Mesenchymal stem cell (in vitro differentiated cells and primary cell): ENCODE measurements at regions not wholly inside any gene's neighbourhood (a gene's known extent, or its start where the extent isn't known, plus 50 kb on each side); places are given as distances from the start of the nearest gene placed in this dataset.

ENCODE experiments used
- DNase-seq: peaks from one replicate; pipeline ENCODE4 v3.0.0-alpha.2; 2013
- H2AFZ ChIP-seq: one replicate; pipeline ENCODE4 v1.6.1; 2013; ENCODE audit warnings: low read depth, mild to moderate bottlenecking, control low read depth, inconsistent platforms, low read length, moderate library complexity
- H2AK5ac ChIP-seq: 2 replicates; pipeline ENCODE4 v1.6.1; 2013; ENCODE audit warnings: low read length, moderate library complexity, mild to moderate bottlenecking, inconsistent platforms; ENCODE audit not compliant: severe bottlenecking
- H2BK120ac ChIP-seq: one replicate; pipeline ENCODE4 v1.6.1; 2013; ENCODE audit warnings: low read depth, mild to moderate bottlenecking, inconsistent platforms, low read length, moderate library complexity
- H2BK12ac ChIP-seq, 2 experiments: one replicate each; pipeline ENCODE4 v1.6.1; 2013; ENCODE audit warnings: inconsistent platforms in 2 of 2, low read length in 2 of 2, mild to moderate bottlenecking in 2 of 2, moderate library complexity in 2 of 2, control low read depth in 1 of 2
- H2BK15ac ChIP-seq: one replicate; pipeline ENCODE4 v1.6.1; 2013; ENCODE audit warnings: mild to moderate bottlenecking, low read depth, inconsistent platforms; ENCODE audit not compliant: poor library complexity, severe bottlenecking
- H2BK5ac ChIP-seq: 2 replicates; pipeline ENCODE4 v1.6.1; 2013; ENCODE audit warnings: low read depth, mild to moderate bottlenecking, low read length, control low read depth, inconsistent platforms; ENCODE audit not compliant: poor library complexity, severe bottlenecking
- H3K14ac ChIP-seq, 2 experiments: one replicate each; pipeline ENCODE4 v1.6.1; 2013; ENCODE audit warnings: inconsistent platforms in 2 of 2, low read length in 2 of 2, control low read depth in 1 of 2, mild to moderate bottlenecking in 1 of 2, moderate library complexity in 1 of 2
- H3K18ac ChIP-seq, 2 experiments: one replicate each; pipeline ENCODE4 v1.6.1; 2013; ENCODE audit warnings: inconsistent platforms in 2 of 2, low read length in 2 of 2, control low read depth in 1 of 2, low read depth in 1 of 2, mild to moderate bottlenecking in 1 of 2
- H3K23ac ChIP-seq, 2 experiments: one replicate each; pipeline ENCODE4 v1.6.1; 2013; ENCODE audit warnings: inconsistent platforms in 2 of 2, low read length in 2 of 2, mild to moderate bottlenecking in 2 of 2, moderate library complexity in 2 of 2, control low read depth in 1 of 2
- H3K27ac ChIP-seq: 2 replicates; pipeline ENCODE4 v1.5.1; 2013; ENCODE audit warnings: mild to moderate bottlenecking, moderate library complexity, low read length, control low read depth, inconsistent platforms; ENCODE audit not compliant: poor library complexity, severe bottlenecking
- H3K27me3 ChIP-seq, 2 experiments: 2 replicates each; pipeline versions ENCODE4 v1.6.1 to v1.7.0; 2013; ENCODE audit warnings: low read length in 2 of 2, mild to moderate bottlenecking in 2 of 2, moderate library complexity in 2 of 2, control low read depth in 1 of 2, inconsistent platforms in 1 of 2; ENCODE audit not compliant: control insufficient read depth in 1 of 2, insufficient read depth in 1 of 2
- H3K36me3 ChIP-seq, 2 experiments: 2 replicates each; pipeline versions ENCODE4 v1.6.1 to v1.7.0; 2013; ENCODE audit warnings: low read length in 2 of 2, control low read depth in 1 of 2, inconsistent platforms in 1 of 2, low read depth in 1 of 2, mild to moderate bottlenecking in 1 of 2; ENCODE audit not compliant: insufficient read depth in 2 of 2, control insufficient read depth in 1 of 2
- H3K4ac ChIP-seq, 2 experiments: one replicate each; pipeline ENCODE4 v1.6.1; 2013; ENCODE audit warnings: inconsistent platforms in 2 of 2, low read length in 2 of 2, mild to moderate bottlenecking in 2 of 2, moderate library complexity in 2 of 2, control low read depth in 1 of 2, low read depth in 1 of 2
- H3K4me1 ChIP-seq: 2 replicates; pipeline ENCODE4 v1.6.1; 2013; ENCODE audit warnings: low read depth, low read length, control low read depth; ENCODE audit not compliant: control insufficient read depth, insufficient read depth
- H3K4me2 ChIP-seq: 2 replicates; pipeline ENCODE4 v1.6.1; 2013; ENCODE audit warnings: low read length, mild to moderate bottlenecking, inconsistent platforms; ENCODE audit not compliant: poor library complexity, severe bottlenecking
- H3K4me3 ChIP-seq, 2 experiments: 2 replicates each; pipeline versions ENCODE4 v1.5.1 to v1.7.0; 2013; ENCODE audit warnings: low read length in 2 of 2, mild to moderate bottlenecking in 2 of 2, control low read depth in 1 of 2, low read depth in 1 of 2; ENCODE audit not compliant: insufficient read depth in 1 of 2
- H3K79me1 ChIP-seq: replicated peaks from 2 replicates; pipeline ENCODE4 v1.6.1; 2013; ENCODE audit warnings: mild to moderate bottlenecking, control low read depth, low read length, inconsistent platforms; ENCODE audit not compliant: poor library complexity, severe bottlenecking
- H3K9ac ChIP-seq: 2 replicates; pipeline ENCODE4 v1.7.0; 2013; ENCODE audit warnings: mild to moderate bottlenecking, low read length, moderate library complexity
- H3K9me3 ChIP-seq: 2 replicates; pipeline ENCODE4 v1.7.0; 2013; ENCODE audit warnings: mild to moderate bottlenecking, low read length; ENCODE audit not compliant: control insufficient read depth
- H4K8ac ChIP-seq: one replicate; pipeline ENCODE4 v1.6.1; 2013; ENCODE audit warnings: inconsistent platforms, mild to moderate bottlenecking, low read length, moderate library complexity
- H4K91ac ChIP-seq: one replicate; pipeline ENCODE4 v1.6.1; 2013; ENCODE audit warnings: mild to moderate bottlenecking, low read length, inconsistent platforms
- WGBS: methylation state at CpG from one replicate; pipeline ENCODE4 v1.1.7; 2013; ENCODE audit warnings: mixed read lengths; 5-methylcytosine and 5-hydroxymethylcytosine counted together

DNA sequence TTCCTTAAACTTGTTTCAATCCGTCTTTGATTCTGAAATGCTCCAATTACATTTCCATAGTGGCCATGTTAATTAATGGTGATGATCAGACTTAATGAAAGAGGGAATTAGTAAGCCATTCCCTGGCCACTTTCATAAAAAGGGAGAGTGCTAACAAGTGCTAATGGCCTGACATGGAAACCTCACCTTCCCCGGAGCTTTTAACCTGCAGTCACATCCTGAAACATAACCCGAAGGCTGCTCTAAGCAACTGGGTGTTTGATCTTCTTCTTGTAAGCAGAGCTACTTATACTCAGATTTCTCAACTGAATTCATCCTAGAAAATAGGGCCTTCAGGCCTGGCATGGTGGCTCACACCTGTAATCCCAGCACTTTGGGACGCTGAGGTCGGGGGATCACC is 67.1 kb upstream of the ZMYND8 start:
- WGBS, result 76% methylated on average over 5 of the region's 5 CpGs
- Histone ChIP-seq H3K79me1 (no peaks in the 10 kb centered on the region), H2AK5ac (no peak overlapping the region), H3K36me3 (no peaks in the 10 kb centered on the region), H3K23ac (no peak overlapping the region), H3K4me1 (no peaks in the 10 kb centered on the region), H2BK15ac (no peak overlapping the region), H2AFZ (no peak overlapping the region), H2BK120ac (no peak overlapping the region), H3K18ac (no peak overlapping the region), H3K4me2 (no peak overlapping the region), H3K4me3 (no peak overlapping the region), H3K14ac (no peak overlapping the region), H3K9ac (no peak overlapping the region), H3K9me3 (peaks cover 15% of the 10 kb centered on the region), H2BK12ac (no peak overlapping the region), H3K27me3 (peaks cover 0 to 3% of the 10 kb centered on the region in 2 experiments), H4K91ac (no peak overlapping the region), H2BK5ac (no peak overlapping the region), H4K8ac (no peak overlapping the region), H3K27ac (no peak overlapping the region), H3K4ac (no peak overlapping the region)
- no peak for DNase-seq

DNA sequence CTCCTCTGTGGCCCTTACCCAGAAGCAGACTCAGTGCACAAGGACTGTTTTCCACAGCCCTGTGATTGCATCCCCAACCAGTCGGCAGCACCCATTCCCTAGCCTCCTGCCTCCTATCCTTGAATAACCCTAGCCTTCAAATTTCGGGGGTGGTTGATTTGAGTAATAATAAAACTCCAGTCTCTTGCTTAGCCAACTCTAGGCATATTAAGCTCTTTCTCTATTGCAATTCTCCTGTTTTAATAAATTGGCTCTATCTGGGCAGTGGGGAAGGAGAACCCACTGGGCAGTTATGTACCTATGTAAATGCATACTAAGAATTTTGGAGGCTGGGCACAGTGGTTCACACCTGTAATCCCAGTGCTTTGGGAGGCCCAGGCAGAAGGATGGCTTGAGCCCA is 70.6 kb upstream of the ZMYND8 start:
- no peak overlapping the region for H3K18ac ChIP-seq
- H2AK5ac ChIP-seq, result no peak overlapping the region
- no peak overlapping the region for H3K4ac ChIP-seq
- no CpG with 5 or more reads among the region's 2 CpGs for WGBS
- no peak overlapping the region for H3K9ac ChIP-seq
- H3K79me1 ChIP-seq, result no peaks in the 10 kb centered on the region
- no peak overlapping the region for H4K91ac ChIP-seq
- no peak overlapping the region for H2BK5ac ChIP-seq
- H2BK12ac ChIP-seq, result no peak overlapping the region
- H3K23ac ChIP-seq, result no peak overlapping the region
- no peak overlapping the region for H2BK15ac ChIP-seq
- H3K4me1 ChIP-seq, result no peaks in the 10 kb centered on the region
- no peak for DNase-seq
- H2BK120ac ChIP-seq, result no peak overlapping the region
- no peak overlapping the region for H3K14ac ChIP-seq
- no peak overlapping the region for H3K4me2 ChIP-seq
- H3K9me3 ChIP-seq, result peaks cover 15% of the 10 kb centered on the region
- no peaks in the 10 kb centered on the region for H3K36me3 ChIP-seq
- H3K27ac ChIP-seq, result no peak overlapping the region
- no peak overlapping the region for H3K4me3 ChIP-seq
- H2AFZ ChIP-seq, result no peak overlapping the region
- no peaks in the 10 kb centered on the region for H3K27me3 ChIP-seq
- H4K8ac ChIP-seq, result no peak overlapping the region

DNA sequence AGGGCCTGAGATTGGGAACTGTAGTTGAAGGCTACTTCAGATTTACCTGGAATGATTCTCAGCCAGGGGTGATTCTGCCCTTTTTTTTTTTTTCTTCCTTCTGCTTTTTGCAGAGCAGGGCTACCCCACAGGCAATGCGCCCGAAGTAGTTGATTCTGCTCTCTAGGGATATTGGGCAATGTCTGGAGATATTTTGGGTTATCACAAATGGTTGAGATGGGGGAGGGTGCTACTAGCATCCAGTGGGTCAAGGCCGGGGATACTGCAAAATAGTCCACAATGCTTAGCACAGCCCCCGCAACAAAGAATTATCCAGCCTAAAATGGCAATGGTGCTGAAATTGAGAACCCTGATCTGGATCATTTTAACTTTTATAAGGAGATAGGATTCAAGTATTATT is 71.2 kb upstream of the ZMYND8 start:
- H4K91ac ChIP-seq, result no peak overlapping the region
- no peaks in the 10 kb centered on the region for H3K36me3 ChIP-seq
- H3K9me3 ChIP-seq, result peaks cover 15% of the 10 kb centered on the region
- H2AK5ac ChIP-seq, result no peak overlapping the region
- no peak overlapping the region for H3K9ac ChIP-seq
- no peak overlapping the region for H4K8ac ChIP-seq
- no peak for DNase-seq
- no peak overlapping the region for H3K14ac ChIP-seq
- H3K4me3 ChIP-seq, result no peak overlapping the region
- H3K27ac ChIP-seq, result no peak overlapping the region
- H3K4me1 ChIP-seq, result peaks cover 3% of the 10 kb centered on the region
- H2BK5ac ChIP-seq, result no peak overlapping the region
- no peak overlapping the region for H2BK120ac ChIP-seq
- H2BK12ac ChIP-seq, result no peak overlapping the region
- H3K18ac ChIP-seq, result no peak overlapping the region
- no peak overlapping the region for H3K23ac ChIP-seq
- no peak overlapping the region for H2BK15ac ChIP-seq
- no peaks in the 10 kb centered on the region for H3K27me3 ChIP-seq
- no peak overlapping the region for H3K4ac ChIP-seq
- WGBS, result 96% methylated on average over 3 of the region's 4 CpGs
- no peaks in the 10 kb centered on the region for H3K79me1 ChIP-seq
- H2AFZ ChIP-seq, result no peak overlapping the region
- H3K4me2 ChIP-seq, result no peak overlapping the region

DNA sequence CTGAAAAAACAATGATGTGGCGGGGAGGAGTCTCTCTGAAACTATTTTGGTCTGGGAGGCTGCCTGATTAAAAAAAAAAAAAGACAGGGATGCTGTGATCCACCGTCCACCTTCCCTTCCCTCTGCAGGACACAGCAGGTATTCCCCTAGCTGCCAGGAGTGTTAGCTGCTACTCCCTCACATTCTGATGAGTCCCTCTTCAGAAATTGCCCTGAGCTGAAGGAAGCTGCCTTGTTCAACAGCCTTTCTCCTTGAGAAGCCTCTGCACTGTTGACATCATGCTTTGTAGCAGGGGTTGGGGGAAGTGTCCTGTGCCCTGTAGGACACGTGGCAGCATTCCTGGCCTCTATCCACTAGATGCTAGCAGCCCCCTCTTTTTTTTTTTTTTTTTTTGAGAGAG is 71.7 kb upstream of the ZMYND8 start:
- no peak for DNase-seq
- Histone ChIP-seq H3K4me3 (no peak overlapping the region), H2AFZ (no peak overlapping the region), H2AK5ac (no peak overlapping the region), H4K8ac (no peak overlapping the region), H2BK120ac (no peak overlapping the region), H3K4ac (no peak overlapping the region), H2BK12ac (no peak overlapping the region), H3K23ac (no peak overlapping the region), H3K27ac (no peak overlapping the region), H3K27me3 (no peaks in the 10 kb centered on the region), H3K36me3 (no peaks in the 10 kb centered on the region), H3K4me1 (peaks cover 3% of the 10 kb centered on the region), H3K9ac (no peak overlapping the region), H3K79me1 (no peaks in the 10 kb centered on the region), H3K14ac (no peak overlapping the region), H3K4me2 (no peak overlapping the region), H3K18ac (no peak overlapping the region), H2BK5ac (no peak overlapping the region), H4K91ac (no peak overlapping the region), H3K9me3 (peaks cover 15% of the 10 kb centered on the region), H2BK15ac (no peak overlapping the region)
- WGBS, result 34% methylated on average over 3 of the region's 3 CpGs
